GM21737 (cell line): ENCODE measurements at regions not wholly inside any gene's neighbourhood (a gene's known extent, or its start where the extent isn't known, plus 50 kb on each side); places are given as distances from the start of the nearest gene placed in this dataset.

Source experiments
- ATAC-seq: cut with Tn5 transposase; IDR thresholded peaks from one replicate; pipeline ENCODE4 v1.9.1; 2021; ENCODE audit warnings: mild to moderate bottlenecking, moderate library complexity; ENCODE audit not compliant: unreplicated experiment

GRCh38 chr12:127223011-127223410 lies 1044.0 kb upstream of the TMEM132C start:
- ATAC-seq: no peak

- ATAC-seq: no peak
Observed at GRCh38 chr12:127223731-127224130, 1043.2 kb upstream of the TMEM132C start.

DNA sequence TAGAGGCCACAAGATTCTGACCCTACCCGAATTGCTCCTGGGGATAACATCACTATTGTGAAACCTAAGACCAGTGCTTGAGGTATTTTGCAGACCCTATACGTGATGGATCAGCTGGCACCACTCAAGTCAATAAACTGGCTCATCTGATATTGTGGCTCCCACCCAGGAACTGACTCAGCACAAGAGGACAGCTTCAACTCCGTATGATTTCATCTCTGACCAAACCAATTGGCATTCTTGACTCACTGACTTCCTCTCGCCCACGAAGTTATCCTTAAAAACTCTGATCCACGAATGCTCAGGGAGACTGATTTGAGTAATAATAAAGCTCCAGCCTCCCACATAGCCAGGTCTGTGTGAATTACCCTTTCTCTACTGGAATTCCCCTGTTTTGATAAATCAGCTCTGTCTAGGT lies 1036.1 kb upstream of the TMEM132C start:
- no peak for ATAC-seq

DNA sequence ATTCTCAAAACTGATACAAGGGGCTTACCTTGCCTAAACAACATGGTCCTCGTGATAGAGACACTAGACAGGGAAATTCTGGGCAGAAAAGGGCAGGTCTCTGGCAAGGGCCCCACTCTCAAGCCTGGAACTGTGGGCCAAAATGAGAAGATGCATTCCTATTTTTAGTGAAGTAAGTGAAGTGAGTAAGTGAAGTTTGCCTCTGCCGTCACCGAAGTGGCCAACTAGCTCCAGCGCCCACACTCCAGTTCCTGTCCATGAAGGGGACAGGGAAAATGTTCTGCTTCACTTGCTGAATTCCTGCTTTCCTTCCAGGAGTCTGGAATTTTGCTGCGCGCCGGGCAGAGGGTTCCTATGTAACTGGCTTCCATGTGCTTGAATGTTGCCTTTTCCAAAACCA lies 1035.6 kb upstream of the TMEM132C start:
- ATAC-seq: no peak

DNA sequence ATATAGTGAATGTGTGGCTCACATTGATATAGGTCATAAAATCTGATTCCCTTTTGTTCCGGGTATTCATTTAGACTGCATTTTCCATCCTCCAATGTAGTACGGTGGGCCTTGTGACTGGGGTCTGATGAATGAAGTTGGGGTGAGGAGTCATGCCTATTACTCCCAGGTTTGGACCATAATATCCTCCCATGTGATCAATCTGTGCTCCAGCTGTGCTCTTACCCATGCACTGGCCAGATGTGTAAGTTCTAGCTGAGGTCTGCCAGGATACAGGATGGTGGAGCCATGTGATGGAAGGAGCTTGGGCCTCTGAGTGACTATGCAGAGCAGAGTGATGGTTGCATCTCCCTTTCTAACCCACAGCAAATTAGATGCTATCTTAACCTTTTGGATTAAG lies 1034.0 kb upstream of the TMEM132C start:
- no peak for ATAC-seq

DNA sequence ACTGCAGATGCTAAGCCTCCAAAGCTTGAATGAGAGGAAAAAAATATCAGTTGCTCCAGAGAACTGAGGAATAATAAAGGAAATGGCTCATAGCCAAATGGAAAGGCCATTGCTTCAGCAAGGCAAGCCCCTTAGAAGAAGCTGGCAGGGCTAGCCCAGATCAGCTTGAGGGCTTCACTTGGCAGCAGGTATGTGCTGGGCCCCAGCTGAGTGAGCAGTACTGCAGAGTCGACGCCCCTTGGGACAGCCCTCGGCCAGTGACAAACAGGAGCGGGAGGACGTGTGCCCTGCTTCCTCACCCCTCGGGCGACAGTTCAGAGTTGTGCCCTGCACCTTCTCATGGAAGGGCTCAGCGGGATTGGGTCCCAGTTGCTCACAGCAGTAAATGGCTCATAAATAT lies 1031.2 kb upstream of the TMEM132C start:
- ATAC-seq: no peak

DNA sequence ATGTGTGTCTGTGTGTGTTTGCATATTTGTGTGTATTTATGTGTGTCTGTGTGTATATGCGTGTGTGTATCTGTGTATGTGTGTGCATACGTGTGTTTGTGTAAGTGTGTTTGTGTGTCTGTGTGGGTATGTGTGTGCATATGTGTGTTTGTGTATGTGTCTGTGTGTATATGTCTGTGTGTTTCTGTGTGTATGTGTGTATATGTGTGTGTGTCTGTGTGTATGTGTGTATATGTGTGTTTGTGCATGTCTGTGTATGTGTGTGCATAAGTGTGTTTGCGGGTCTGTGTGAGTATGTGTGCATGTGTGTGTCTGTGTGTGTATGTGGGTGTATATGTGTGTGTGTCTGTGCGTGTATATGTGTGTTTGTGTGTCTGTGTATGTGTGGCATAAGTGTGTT lies 1030.5 kb upstream of the TMEM132C start:
- no peak for ATAC-seq

DNA sequence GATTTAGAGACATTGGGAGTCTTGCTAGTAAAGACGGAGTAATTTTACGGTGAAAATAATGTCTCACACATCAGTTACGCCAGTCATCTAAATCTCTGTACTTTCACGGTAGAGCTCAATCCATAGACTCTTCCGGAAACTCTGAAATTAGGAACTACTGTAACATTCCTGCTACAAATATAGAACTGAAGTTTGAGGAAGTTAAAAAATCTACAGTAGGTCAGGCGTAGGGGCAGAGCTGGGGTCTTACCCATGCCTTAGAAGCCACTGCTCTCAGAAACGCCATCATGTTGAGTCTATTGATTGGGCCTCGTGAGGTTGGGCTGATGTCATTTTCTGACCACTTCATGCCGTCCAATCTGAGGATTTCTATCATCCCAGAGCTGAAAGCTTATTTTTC lies 1029.8 kb upstream of the TMEM132C start:
- no peak for ATAC-seq

DNA sequence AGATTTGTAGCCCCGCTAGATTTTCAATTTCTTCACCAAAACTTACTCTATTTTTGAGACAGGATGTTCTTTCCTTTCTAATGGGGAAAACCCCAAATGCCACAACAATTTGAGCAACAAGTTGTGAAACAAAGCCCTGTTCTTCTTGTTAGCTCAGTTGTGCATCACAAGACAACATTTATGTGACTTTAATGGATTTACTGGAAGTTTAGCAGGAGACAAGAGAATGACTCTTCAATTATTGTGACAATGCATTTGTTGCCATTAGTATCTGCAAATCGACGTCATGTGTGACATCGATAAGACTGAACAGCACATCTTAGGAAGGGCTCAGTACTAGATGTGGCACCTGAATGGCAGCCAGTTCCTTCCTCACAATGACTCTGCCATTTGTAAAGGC lies 1028.9 kb upstream of the TMEM132C start:
- ATAC-seq: no peak

DNA sequence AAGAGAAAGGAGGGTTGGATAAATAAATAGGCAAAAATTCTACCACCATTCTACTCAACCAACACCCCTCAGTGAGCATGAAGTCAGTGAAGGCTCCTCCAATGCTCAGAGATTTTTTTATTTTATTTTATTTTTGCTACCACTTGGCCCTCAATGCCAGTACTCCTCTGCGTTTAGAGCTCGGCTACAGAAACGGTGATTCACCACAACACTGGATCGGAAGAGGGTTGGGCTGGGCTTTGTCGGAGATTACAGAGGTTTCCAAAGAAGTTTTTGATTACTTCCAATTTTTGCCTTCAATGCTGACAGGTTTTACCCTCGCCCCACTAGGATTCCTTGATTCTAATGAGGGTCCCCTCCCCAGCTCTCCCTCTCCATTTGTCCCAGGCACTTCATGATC lies 1027.2 kb upstream of the TMEM132C start:
- ATAC-seq: no peak

DNA sequence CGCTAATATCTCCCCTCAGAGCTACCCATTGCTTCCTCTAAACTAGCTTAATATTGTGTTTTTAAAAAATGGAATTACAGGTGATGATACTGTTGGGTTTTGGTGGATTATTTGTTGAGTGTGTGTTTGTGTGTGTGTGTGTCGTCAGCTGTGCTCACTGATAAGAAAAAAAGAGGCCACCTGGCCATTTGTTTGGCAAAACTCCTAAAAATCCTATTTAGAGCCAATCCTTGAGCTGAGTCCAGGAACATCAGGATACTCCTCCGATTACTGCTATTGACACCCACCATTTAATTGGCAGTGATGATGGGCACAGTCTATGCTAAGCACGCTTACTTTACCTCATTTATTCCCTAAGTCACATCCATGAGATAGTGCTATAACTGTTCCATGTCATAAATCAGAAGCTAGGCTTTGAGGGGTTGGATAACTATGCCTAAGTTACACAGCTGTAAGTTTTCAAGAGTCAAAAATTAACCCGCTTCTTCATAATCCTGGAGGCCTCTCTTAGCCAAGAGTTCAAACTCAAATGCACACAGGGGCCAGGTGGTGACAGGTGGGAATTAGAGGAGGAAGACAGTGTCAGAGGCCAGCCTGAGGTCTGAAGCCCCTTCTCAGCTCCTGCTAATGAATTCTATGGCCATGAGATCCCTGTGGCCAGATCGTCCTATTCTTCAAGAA lies 1026.6 kb upstream of the TMEM132C start:
- no peak for ATAC-seq

- no peak for ATAC-seq
Observed at GRCh38 chr12:127241072-127241817, 1025.7 kb upstream of the TMEM132C start.

DNA sequence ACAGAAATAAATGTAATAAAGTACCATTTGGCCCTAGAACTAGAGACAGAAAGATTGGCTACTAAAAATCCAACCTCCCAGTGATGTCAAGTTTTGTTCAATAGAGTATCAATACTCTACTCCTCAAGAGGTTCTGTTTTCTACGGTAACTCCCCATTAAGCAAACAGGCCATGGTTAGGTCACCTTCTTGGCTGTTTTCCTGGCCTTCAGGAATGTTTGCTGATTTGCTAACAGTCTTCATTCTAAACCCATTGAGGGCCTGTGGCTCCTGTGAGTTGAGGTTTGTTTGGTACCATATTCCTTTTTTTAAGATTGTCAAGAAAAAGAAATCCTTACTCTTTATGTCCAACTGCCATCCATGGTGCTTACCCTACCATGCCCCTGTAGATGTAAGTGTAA lies 1022.0 kb upstream of the TMEM132C start:
- no peak for ATAC-seq

DNA sequence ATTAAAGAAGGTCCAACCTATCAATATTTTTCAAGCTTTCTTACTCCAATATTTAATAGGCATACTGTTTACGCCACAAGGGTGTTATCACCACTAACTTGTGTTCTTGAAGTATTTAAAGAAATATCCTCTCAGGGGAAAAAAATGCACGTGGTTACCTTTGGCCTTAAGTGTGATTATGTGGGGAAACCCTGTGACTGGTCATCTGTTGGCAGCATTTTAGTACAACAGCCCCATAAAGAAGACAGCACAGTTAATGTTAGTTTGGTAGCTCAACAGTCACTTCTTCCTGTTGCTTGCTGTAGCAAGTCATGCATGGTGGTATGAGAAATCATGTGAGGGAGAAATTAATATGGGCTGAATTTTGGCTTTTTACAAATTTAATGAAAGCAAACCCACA lies 1021.5 kb upstream of the TMEM132C start:
- no peak for ATAC-seq

DNA sequence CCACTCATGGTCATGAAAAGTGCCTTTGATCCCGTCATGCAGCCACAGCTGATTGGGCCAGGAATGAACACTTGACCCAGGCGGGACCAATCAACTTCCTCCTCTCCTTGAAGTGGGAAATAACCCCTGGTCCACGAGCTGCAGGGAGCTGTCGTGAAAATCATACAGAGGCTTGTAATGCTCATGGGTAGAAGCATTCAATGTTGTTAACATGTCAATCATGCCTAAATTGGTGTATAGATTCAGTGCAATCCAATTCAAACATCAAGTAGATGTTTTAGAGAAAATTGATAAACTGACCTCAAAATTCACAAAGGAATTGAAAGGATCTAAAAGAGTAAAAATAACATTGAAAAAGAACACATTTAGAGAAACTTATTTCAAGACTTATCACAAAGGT lies 1019.0 kb upstream of the TMEM132C start:
- ATAC-seq: no peak

DNA sequence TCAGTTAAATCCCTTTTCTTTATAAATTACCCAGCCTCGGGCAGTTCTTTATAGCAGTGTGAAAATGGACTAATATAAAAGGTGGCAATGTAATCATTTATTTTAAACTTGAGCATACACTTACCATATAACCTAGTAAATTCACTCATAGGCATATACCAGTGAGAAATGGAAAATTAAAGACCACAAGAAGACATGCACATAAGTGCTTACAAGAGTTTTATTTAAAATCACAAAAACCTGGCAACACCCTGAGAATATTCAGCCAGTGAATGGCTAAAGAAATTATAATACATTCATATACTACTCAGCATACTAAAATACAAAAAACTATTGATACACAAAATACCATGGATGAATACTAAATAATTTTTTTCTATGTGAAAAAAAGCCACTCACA lies 1017.5 kb upstream of the TMEM132C start:
- no peak for ATAC-seq

GRCh38 chr12:127253797-127254327 lies 1013.1 kb upstream of the TMEM132C start:
- ATAC-seq: no peak

DNA sequence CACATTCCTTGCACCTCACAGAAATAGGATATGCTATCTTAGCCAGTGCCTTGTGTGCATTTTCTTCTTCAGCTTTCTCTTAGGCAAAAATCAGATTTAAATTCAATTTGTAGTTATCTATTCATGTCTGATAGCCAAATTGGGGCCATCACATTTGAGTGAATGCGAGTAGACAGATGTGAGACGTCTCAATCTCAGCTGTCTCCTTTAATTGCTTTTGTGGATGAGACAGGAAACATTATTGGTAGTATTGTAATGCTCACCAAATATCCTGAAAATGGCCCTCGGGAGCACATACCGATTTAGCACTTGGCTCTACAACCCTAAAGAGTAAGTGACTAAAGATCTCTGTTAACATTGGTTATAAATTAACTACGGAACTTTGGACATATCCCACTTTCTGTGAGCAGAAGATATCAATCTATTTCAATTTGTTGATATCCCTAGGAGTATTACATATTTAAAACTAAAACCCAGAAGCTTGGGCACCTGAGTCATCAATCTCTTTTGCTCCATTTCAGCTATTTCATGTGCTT lies 1012.5 kb upstream of the TMEM132C start:
- no peak for ATAC-seq

DNA sequence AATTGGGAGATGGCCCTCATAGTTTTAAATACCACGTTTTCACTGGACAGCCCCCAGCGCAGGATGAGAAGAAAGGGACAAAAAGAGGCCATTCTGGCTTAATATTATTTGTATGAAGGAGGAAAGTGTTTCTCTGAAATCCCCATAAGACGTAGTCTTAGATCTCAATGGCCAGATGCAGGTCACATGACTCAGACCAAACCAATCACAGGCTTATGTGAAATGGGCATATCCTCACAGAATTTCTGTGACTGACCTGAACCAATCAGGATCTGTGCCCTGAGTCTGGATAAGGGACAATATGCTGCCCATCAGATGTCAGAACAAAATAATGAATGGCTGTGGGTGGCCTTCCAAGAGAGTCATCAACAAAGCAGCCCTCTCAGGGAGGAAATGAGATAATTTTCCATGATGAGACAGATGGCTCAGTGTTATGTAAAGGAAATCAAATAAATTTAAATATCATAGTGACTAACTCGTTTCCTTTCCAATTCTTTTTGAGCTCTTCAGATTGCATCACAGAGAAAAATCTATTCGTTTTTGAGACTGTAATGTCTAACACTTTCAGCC lies 1009.5 kb upstream of the TMEM132C start:
- ATAC-seq: no peak

- no peak for ATAC-seq
Observed at GRCh38 chr12:127260531-127260930, 1006.4 kb upstream of the TMEM132C start.

GRCh38 chr12:127260999-127261398 lies 1006.0 kb upstream of the TMEM132C start:
- ATAC-seq: no peak

DNA sequence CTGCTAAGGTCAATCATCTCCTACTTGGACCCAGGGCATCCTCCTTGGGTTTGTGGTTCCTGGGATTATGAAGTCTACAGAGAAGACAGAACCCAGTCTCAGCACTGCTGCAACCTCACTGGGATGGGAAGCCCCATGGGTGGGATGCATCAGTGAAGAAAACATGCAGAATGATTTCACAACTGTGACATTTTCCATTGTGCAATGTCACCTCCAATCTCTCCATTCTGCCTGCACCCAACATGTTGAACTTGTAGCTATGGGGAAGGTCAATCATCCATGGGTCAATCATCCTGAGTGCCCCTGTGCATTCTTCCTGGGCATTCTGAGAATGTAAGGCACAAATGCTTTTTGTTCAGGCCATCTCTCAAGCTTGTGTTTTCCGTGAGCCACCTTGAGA lies 1004.4 kb upstream of the TMEM132C start:
- ATAC-seq: no peak
